SK-N-SH (cell line): ENCODE measurements at regions not wholly inside any gene's neighbourhood (a gene's known extent, or its start where the extent isn't known, plus 50 kb on each side); places are given as distances from the start of the nearest gene placed in this dataset.
"Not testable (repeated sequence)": the region's sequence is repeated elsewhere in the genome, so short reads cannot be mapped to it uniquely, and the experiment has no call there.

Source experiments
- CTCF ChIA-PET: fragments of 300-600, 350-600 bp; formaldehyde crosslinking; extraction: SDS; loops from one replicate; lab custom pipeline; 2021; lab: Yijun Ruan, JAX
- POLR2A ChIA-PET: fragments of 350-600 bp; sonication (Branson Sonifier 250); formaldehyde crosslinking; extraction: SDS; loops from one replicate; lab custom pipeline; 2020; ENCODE audit warnings: antibody characterized with exemption, inconsistent platforms; lab: Yijun Ruan, JAX
- DNase-seq: peaks from one replicate; pipeline ENCODE4 v3.0.0; 2012
- H2AFZ ChIP-seq: fragments of 200-600 bp; sonication (generic); 2 replicates; pipeline ENCODE4 v1.8.1; 2016; ENCODE audit warnings: antibody characterized with exemption, mild to moderate bottlenecking, low read depth
- H3F3A ChIP-seq: fragments of 200-600 bp; sonication (generic); replicated peaks from 2 replicates; pipeline ENCODE3; 2016; ENCODE audit warnings: antibody characterized with exemption, mild to moderate bottlenecking; ENCODE audit not compliant: insufficient read depth
- H3K27ac ChIP-seq, 2 experiments: fragments of 200-500 bp in 1 of 2; fragments of 200-600 bp in 1 of 2; sonication (Bioruptor generic) in 1 of 2; sonication (generic), shearing (Covaris generic) in 1 of 2; 2 replicates each; pipeline versions ENCODE4 v1.5.1 to v1.6.1; 2014 to 2016; ENCODE audit warnings: low read depth in 2 of 2, inconsistent platforms in 1 of 2, low read length in 1 of 2, mild to moderate bottlenecking in 1 of 2, mixed read lengths in 1 of 2
- H3K27me3 ChIP-seq: fragments of 200-600 bp; sonication (generic), shearing (Covaris generic); 2 replicates; pipeline ENCODE4 v1.6.1; 2016; ENCODE audit warnings: mixed run types; ENCODE audit not compliant: insufficient read depth
- H3K36me3 ChIP-seq, 2 experiments: fragments of 200-500 bp in 1 of 2; fragments of 200-600 bp in 1 of 2; sonication (Bioruptor generic) in 1 of 2; sonication (generic) in 1 of 2; replicated peaks in 1 of 2; 2 replicates each; pipeline versions ENCODE3 to v1.5.1; 2014 to 2016; ENCODE audit warnings: low read length in 1 of 2, mild to moderate bottlenecking in 1 of 2; ENCODE audit not compliant: insufficient read depth in 2 of 2, control insufficient read depth in 1 of 2
- H3K4me1 ChIP-seq, 2 experiments: fragments of 200-500 bp in 1 of 2; fragments of 200-600 bp in 1 of 2; sonication (Bioruptor generic) in 1 of 2; sonication (generic), shearing (Covaris generic) in 1 of 2; 2 replicates each; pipeline versions ENCODE4 v1.5.1 to v1.6.1; 2014 to 2016; ENCODE audit warnings: low read depth in 1 of 2, low read length in 1 of 2, mixed run types in 1 of 2; ENCODE audit not compliant: insufficient read depth in 2 of 2, control insufficient read depth in 1 of 2
- H3K4me2 ChIP-seq: fragments of 200-600 bp; sonication (generic), shearing (Covaris generic); 2 replicates; pipeline ENCODE4 v1.6.1; 2017; ENCODE audit warnings: mixed run types
- H3K4me3 ChIP-seq, 2 experiments: fragments of 200-500 bp in 1 of 2; fragments of 200-600 bp in 1 of 2; sonication (Bioruptor generic) in 1 of 2; sonication (generic), shearing (Covaris generic) in 1 of 2; 2 replicates each; pipeline versions ENCODE4 v1.5.1 to v1.8.1; 2014 to 2016; ENCODE audit warnings: low read depth in 2 of 2, inconsistent platforms in 1 of 2, low read length in 1 of 2, mild to moderate bottlenecking in 1 of 2, mixed read lengths in 1 of 2, moderate library complexity in 1 of 2
- H3K79me2 ChIP-seq: fragments of 200-600 bp; sonication (generic); 2 replicates; pipeline ENCODE4 v1.8.1; 2017; ENCODE audit warnings: mild to moderate bottlenecking; ENCODE audit not compliant: insufficient read depth
- H3K9ac ChIP-seq: fragments of 200-600 bp; sonication (generic); 2 replicates; pipeline ENCODE4 v1.6.1; 2017; ENCODE audit warnings: mixed run types
- H3K9me2 ChIP-seq: fragments of 200-600 bp; sonication (generic); 2 replicates; pipeline ENCODE4 v1.6.1; 2017; ENCODE audit warnings: mixed run types
- H3K9me3 ChIP-seq: fragments of 200-600 bp; sonication (generic); 2 replicates; pipeline ENCODE4 v1.6.1; 2017; ENCODE audit warnings: mixed run types, mild to moderate bottlenecking, moderate library complexity
- H4K20me1 ChIP-seq: fragments of 200-600 bp; sonication (generic); 2 replicates; pipeline ENCODE4 v1.6.1; 2017; ENCODE audit warnings: mild to moderate bottlenecking, mixed run types; ENCODE audit not compliant: insufficient read depth
- CHD2 ChIP-seq: fragments of 150-350 bp; IDR thresholded peaks from 2 replicates; pipeline ENCODE4 v1.6.1; 2018; ENCODE audit warnings: low read length; ENCODE audit not compliant: partially characterized antibody
- EP300 ChIP-seq, 2 experiments: IDR thresholded peaks; 2 replicates each; pipeline versions ENCODE4 v1.4.0 to v1.6.1; 2012; ENCODE audit warnings: borderline replicate concordance in 1 of 2, low read depth in 1 of 2, low read length in 1 of 2
- EZH2phosphoT487 ChIP-seq: fragments of 200-600 bp; sonication (generic); IDR thresholded peaks from 2 replicates; pipeline ENCODE4 v1.6.1; 2017; ENCODE audit warnings: low read depth, mixed run types, mild to moderate bottlenecking, antibody characterized with exemption, moderate library complexity, borderline replicate concordance
- FOXM1 ChIP-seq: IDR thresholded peaks from 2 replicates; pipeline ENCODE4 v1.4.0; 2012; ENCODE audit warnings: low read depth, mild to moderate bottlenecking
- GABPA ChIP-seq: IDR thresholded peaks from 2 replicates; pipeline ENCODE4 v1.4.0; 2012; ENCODE audit warnings: low read depth, mild to moderate bottlenecking
- GATA2 ChIP-seq: sonication (generic); formaldehyde crosslinking; IDR thresholded peaks from 2 replicates; pipeline ENCODE4 v1.5.0; 2020; ENCODE audit warnings: mild to moderate bottlenecking, missing genetic modification reagents
- IRF3 ChIP-seq: fragments of 150-350 bp; IDR thresholded peaks from 2 replicates; pipeline ENCODE4 v1.6.1; 2016; ENCODE audit warnings: mild to moderate bottlenecking, low read depth, low read length
- JUND ChIP-seq: IDR thresholded peaks from 2 replicates; pipeline ENCODE4 v1.4.0; 2012
- MEF2A ChIP-seq: IDR thresholded peaks from 2 replicates; pipeline ENCODE4 v1.4.0; 2012; ENCODE audit warnings: low read depth, borderline replicate concordance
- NRF1 ChIP-seq: IDR thresholded peaks from 2 replicates; pipeline ENCODE4 v1.6.1; 2012; ENCODE audit warnings: low read depth, mild to moderate bottlenecking, low read length
- PBX3 ChIP-seq: IDR thresholded peaks from 2 replicates; pipeline ENCODE4; 2012
- RAD21 ChIP-seq: IDR thresholded peaks from 2 replicates; pipeline ENCODE4 v1.6.1; 2012; ENCODE audit warnings: mild to moderate bottlenecking, low read length
- RXRA ChIP-seq: IDR thresholded peaks from 2 replicates; pipeline ENCODE4 v1.4.0; 2012; ENCODE audit warnings: low read depth, mild to moderate bottlenecking, borderline replicate concordance
- TAF1 ChIP-seq: IDR thresholded peaks from 2 replicates; pipeline ENCODE4 v1.6.1; 2012; ENCODE audit warnings: low read depth, mild to moderate bottlenecking, low read length, moderate library complexity, borderline replicate concordance
- USF1 ChIP-seq: IDR thresholded peaks from 2 replicates; pipeline ENCODE4 v1.4.0; 2012; ENCODE audit warnings: low read depth, borderline replicate concordance
- USF2 ChIP-seq: fragments of 150-350 bp; IDR thresholded peaks from 2 replicates; pipeline ENCODE4 v1.6.1; 2017; ENCODE audit warnings: antibody characterized with exemption, low read length, low read depth, borderline replicate concordance
- YY1 ChIP-seq: IDR thresholded peaks from 2 replicates; pipeline ENCODE4 v1.4.0; 2012; ENCODE audit warnings: low read depth, mild to moderate bottlenecking
- WGBS: methylation state at CpG from one replicate; pipeline ENCODE4 v1.1.6; 2017; ENCODE audit warnings: low lambda C conversion rate; 5-methylcytosine and 5-hydroxymethylcytosine counted together

- H3K27me3 ChIP-seq, H3F3A ChIP-seq, POLR2A ChIA-PET, H3K9ac ChIP-seq, H3K27ac ChIP-seq, H3K4me3 ChIP-seq, H3K4me1 ChIP-seq, H3K9me2 ChIP-seq, H3K9me3 ChIP-seq, H3K36me3 ChIP-seq, H4K20me1 ChIP-seq, H3K79me2 ChIP-seq, DNase-seq, H2AFZ ChIP-seq, H3K4me2 ChIP-seq: not testable (repeated sequence)
- CTCF ChIA-PET, result interaction anchor here (1.4 kb wide), 1 partner anchor 9 kb away, joined by 3 read pairs; no protein-coding TSS in a partner anchor
These were observed 462.8 kb upstream of the EPHA6 start for GRCh38 chr3:96351598-96351997.

- ChIA-PET CTCF (no interaction called here), POLR2A (no interaction called here)
- Histone ChIP-seq H3K9ac (no peak overlapping the region), H3K4me1 (no peaks in the 10 kb centered on the region), H3K79me2 (no peaks in the 10 kb centered on the region), H3K36me3 (no peaks in the 10 kb centered on the region), H3K27me3 (no peaks in the 10 kb centered on the region; the same call in 1 of the 2 replicates), H3K4me2 (no peak overlapping the region), H2AFZ (no peak overlapping the region), H3F3A (no peaks in the 10 kb centered on the region), H3K27ac (no peak overlapping the region), H3K9me3 (no peaks in the 10 kb centered on the region), H4K20me1 (no peaks in the 10 kb centered on the region), H3K4me3 (no peak overlapping the region), H3K9me2 (no peaks in the 10 kb centered on the region)
- DNase-seq, result no peak
- WGBS, result 5% methylated on average over 2 of the region's 2 CpGs
- TF ChIP-seq TAF1 (no peak), IRF3 (no peak), EP300 (IDR thresholded peaks at IDR 0.05; ENCODE audit: borderline replicate concordance in 1 of 2, low read depth in 1 of 2, low read length in 1 of 2) (no peak), PBX3 (no peak), GABPA (no peak), RAD21 (no peak), RXRA (no peak), CHD2 (no peak), USF2 (no peak)
These were observed 460.3 kb upstream of the EPHA6 start for GRCh38 chr3:96354106-96354505.

GRCh38 chr3:96354742-96355141 lies 459.7 kb upstream of the EPHA6 start:
- Histone ChIP-seq H3K9ac (no peak overlapping the region), H4K20me1 (no peaks in the 10 kb centered on the region), H3K9me3 (no peaks in the 10 kb centered on the region), H3K4me1 (no peaks in the 10 kb centered on the region), H3K4me3 (no peak overlapping the region), H3K27ac (no peak overlapping the region), H3K27me3 (no peaks in the 10 kb centered on the region; the same call in 1 of the 2 replicates), H3K79me2 (no peaks in the 10 kb centered on the region)
- TF ChIP-seq RAD21, result no peak
- no peak for TF ChIP-seq FOXM1
- TF ChIP-seq USF1, result no peak
- TF ChIP-seq YY1, result no peak
- no peak for TF ChIP-seq NRF1
- TF ChIP-seq MEF2A, result no peak
- no peak for TF ChIP-seq JUND
- TF ChIP-seq EZH2phosphoT487, result no peak
- no peak for TF ChIP-seq GATA2 (CRISPR knock-in tag)
- TF ChIP-seq, all 33 proteins: peak for 0
- ChIA-PET CTCF (no interaction called here), POLR2A (no interaction called here)
- DNase-seq, result no peak
- no peak overlapping the region for H2AFZ ChIP-seq
- H3K4me2 ChIP-seq, result no peak overlapping the region
- no peaks in the 10 kb centered on the region for H3K9me2 ChIP-seq
- H3K36me3 ChIP-seq, result no peaks in the 10 kb centered on the region
- no peaks in the 10 kb centered on the region for H3F3A ChIP-seq
